Vagina (tissue), 2 donors: ENCODE measurements at regions not wholly inside any gene's neighbourhood (a gene's known extent, or its start where the extent isn't known, plus 50 kb on each side); places are given as distances from the start of the nearest gene placed in this dataset.
"Not testable (repeated sequence)": the region's sequence is repeated elsewhere in the genome, so short reads cannot be mapped to it uniquely, and the experiment has no call there.

Source experiments
- DNase-seq, 2 donors: peaks; one replicate each; pipeline ENCODE4 v3.0.0-alpha.2; 2017; ENCODE audit errors: extremely low spot score in 2 of 2
- H3K27ac ChIP-seq: fragments of 200-600 bp; sonication (generic); one replicate; pipeline ENCODE4 v1.5.1; 2019
- H3K27me3 ChIP-seq: fragments of 200-600 bp; sonication (generic); one replicate; pipeline ENCODE4 v1.5.1; 2019
- H3K36me3 ChIP-seq, 2 donors: fragments of 200-600 bp; sonication (generic); one replicate each; pipeline ENCODE4 v1.5.1; 2017 to 2019
- H3K4me1 ChIP-seq: fragments of 200-600 bp; sonication (generic); one replicate; pipeline ENCODE4 v1.5.1; 2019
- H3K4me3 ChIP-seq, 2 donors: fragments of 200-600 bp; sonication (generic); 1 replicate in 1 of 2; 2 replicates in 1 of 2; pipeline ENCODE4 v1.5.1; 2016 to 2019
- H3K9me3 ChIP-seq: fragments of 200-600 bp; sonication (generic); one replicate; pipeline ENCODE4 v1.5.1; 2019
- POLR2A ChIP-seq, 2 donors: fragments of 450-650 bp; IDR thresholded peaks; one replicate each; pipeline ENCODE4 v1.6.1; 2017; ENCODE audit warnings: antibody characterized with exemption in 2 of 2, mild to moderate bottlenecking in 2 of 2, moderate library complexity in 2 of 2
- POLR2AphosphoS5 ChIP-seq, 2 donors: sonication (generic); formaldehyde crosslinking; IDR thresholded peaks; one replicate each; pipeline ENCODE4 v1.9.0; 2017; ENCODE audit warnings: antibody characterized with exemption in 2 of 2, mild to moderate bottlenecking in 2 of 2, low read depth in 1 of 2; ENCODE audit not compliant: insufficient read depth in 1 of 2
- intact Hi-C: fragments of 100-400 bp; cut with DNase I; formaldehyde crosslinking; loops from one replicate; pipeline ENCODE4 v1.15.1; 2023
- TF ChIP-seq, protein P1 (sequence below), 3 experiments: fragments of 450-650 bp in 2 of 3; fragments of 200-600 bp in 1 of 3; sonication (generic) in 1 of 3; IDR thresholded peaks; one replicate each; pipeline ENCODE4 v1.5.1; 2017 to 2019; ENCODE audit warnings: antibody characterized with exemption in 3 of 3, mild to moderate bottlenecking in 2 of 3, moderate library complexity in 2 of 3

DNA sequence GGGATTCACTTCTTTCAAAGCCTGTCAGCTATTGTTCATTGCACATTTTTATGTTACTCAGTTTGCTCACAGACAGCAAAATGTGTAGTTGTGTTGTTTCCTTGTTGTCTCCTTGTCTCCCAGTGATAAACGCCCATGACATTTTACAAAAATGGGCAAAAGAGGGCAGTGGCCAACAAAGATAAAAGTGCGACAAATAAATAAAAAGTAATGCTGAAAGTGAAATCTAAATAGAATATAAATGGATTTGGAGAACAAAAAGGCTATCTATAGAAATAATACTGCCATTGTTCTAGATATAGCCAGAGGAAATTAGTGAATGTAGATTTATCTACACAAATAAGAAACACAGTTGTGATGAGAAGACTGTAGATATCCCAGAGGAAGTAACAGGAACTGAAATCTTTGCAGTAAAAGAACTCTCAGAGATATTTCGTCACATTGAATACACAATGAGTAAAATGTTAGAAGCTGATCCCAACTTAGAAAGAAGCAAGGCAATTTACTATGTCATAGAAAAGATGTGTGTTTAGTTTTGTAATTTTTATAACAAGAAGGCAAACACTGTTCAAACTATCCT lies 1186.2 kb upstream of the FAM98A start:
- DNase-seq = no peak
- TF ChIP-seq POLR2AphosphoS5 (IDR thresholded peaks at IDR 0.05; ENCODE audit: insufficient read depth in 1 of 2, low read depth in 1 of 2) (no peak), POLR2A (IDR thresholded peaks at IDR 0.05) (no peak)
- TF ChIP-seq, protein P1, sequence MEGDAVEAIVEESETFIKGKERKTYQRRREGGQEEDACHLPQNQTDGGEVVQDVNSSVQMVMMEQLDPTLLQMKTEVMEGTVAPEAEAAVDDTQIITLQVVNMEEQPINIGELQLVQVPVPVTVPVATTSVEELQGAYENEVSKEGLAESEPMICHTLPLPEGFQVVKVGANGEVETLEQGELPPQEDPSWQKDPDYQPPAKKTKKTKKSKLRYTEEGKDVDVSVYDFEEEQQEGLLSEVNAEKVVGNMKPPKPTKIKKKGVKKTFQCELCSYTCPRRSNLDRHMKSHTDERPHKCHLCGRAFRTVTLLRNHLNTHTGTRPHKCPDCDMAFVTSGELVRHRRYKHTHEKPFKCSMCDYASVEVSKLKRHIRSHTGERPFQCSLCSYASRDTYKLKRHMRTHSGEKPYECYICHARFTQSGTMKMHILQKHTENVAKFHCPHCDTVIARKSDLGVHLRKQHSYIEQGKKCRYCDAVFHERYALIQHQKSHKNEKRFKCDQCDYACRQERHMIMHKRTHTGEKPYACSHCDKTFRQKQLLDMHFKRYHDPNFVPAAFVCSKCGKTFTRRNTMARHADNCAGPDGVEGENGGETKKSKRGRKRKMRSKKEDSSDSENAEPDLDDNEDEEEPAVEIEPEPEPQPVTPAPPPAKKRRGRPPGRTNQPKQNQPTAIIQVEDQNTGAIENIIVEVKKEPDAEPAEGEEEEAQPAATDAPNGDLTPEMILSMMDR (IDR thresholded peaks at IDR 0.05) = no peak
- Histone ChIP-seq H3K27me3 (no peaks in the 10 kb centered on the region), H3K4me3 (no peak overlapping the region), H3K36me3 (no peaks in the 10 kb centered on the region), H3K27ac (no peak overlapping the region), H3K4me1 (no peaks in the 10 kb centered on the region), H3K9me3 (no peaks in the 10 kb centered on the region)
- intact Hi-C loops = no loop called here

- TF ChIP-seq POLR2A (IDR thresholded peaks at IDR 0.05) (no peak), POLR2AphosphoS5 (IDR thresholded peaks at IDR 0.05; ENCODE audit: insufficient read depth in 1 of 2, low read depth in 1 of 2) (no peak)
- TF ChIP-seq, protein P1 (IDR thresholded peaks at IDR 0.05) = no peak
- no peaks in the 10 kb centered on the region for H3K36me3 ChIP-seq
- H3K27me3 ChIP-seq = no peaks in the 10 kb centered on the region
- intact Hi-C loops = no loop called here
- H3K27ac ChIP-seq = no peak overlapping the region
- DNase-seq = no peak
- H3K4me3 ChIP-seq = no peak overlapping the region
- H3K9me3 ChIP-seq = no peaks in the 10 kb centered on the region
- no peaks in the 10 kb centered on the region for H3K4me1 ChIP-seq
Measured at GRCh38 chr2:34784701-34785100, 1185.6 kb upstream of the FAM98A start.

- not testable (repeated sequence) for H3K27ac ChIP-seq
Measured at GRCh38 chr2:34750742-34751141, 1151.6 kb upstream of the FAM98A start.

DNA sequence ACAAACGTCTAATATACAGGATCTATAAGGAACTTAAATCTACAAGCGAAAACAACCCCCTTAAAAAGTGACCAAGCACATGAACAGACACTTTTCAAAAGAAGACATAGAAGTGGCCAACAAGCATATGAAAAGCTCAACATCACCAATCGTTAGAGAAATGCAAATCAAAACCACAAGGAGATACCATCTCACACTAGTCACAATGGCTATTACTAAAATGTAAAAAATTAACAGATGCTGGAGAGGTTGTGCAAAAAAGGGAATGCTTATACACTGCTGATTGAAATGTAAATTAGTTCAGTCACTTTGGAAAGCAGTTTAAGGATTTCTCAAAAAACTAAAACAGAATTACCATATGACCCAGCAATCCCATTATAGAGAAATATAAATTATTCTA lies 1148.5 kb upstream of the FAM98A start:
- H3K36me3 ChIP-seq = no peaks in the 10 kb centered on the region
- no peak for DNase-seq
- H3K27me3 ChIP-seq = no peaks in the 10 kb centered on the region
- no peak overlapping the region for H3K27ac ChIP-seq
- intact Hi-C loops = no loop called here
- no peak overlapping the region for H3K4me3 ChIP-seq
- H3K4me1 ChIP-seq = no peaks in the 10 kb centered on the region
- no peak for TF ChIP-seq POLR2AphosphoS5 (IDR thresholded peaks at IDR 0.05; ENCODE audit: insufficient read depth in 1 of 2, low read depth in 1 of 2)
- TF ChIP-seq, protein P1 (IDR thresholded peaks at IDR 0.05) = no peak
- H3K9me3 ChIP-seq = no peaks in the 10 kb centered on the region

More at GRCh38 chr2:34750742-34751141, 1151.6 kb upstream of the FAM98A start:
- H3K9me3 ChIP-seq, H3K27me3 ChIP-seq, H3K36me3 ChIP-seq, H3K4me1 ChIP-seq, DNase-seq, H3K4me3 ChIP-seq, intact Hi-C loops: not testable (repeated sequence)

- Histone ChIP-seq H3K9me3 (no peaks in the 10 kb centered on the region), H3K36me3 (no peaks in the 10 kb centered on the region), H3K4me1 (no peaks in the 10 kb centered on the region), H3K27me3 (no peaks in the 10 kb centered on the region), H3K27ac (no peak overlapping the region), H3K4me3 (no peak overlapping the region)
- TF ChIP-seq POLR2A (IDR thresholded peaks at IDR 0.05) = no peak
- no peak for TF ChIP-seq POLR2AphosphoS5 (IDR thresholded peaks at IDR 0.05; ENCODE audit: insufficient read depth in 1 of 2, low read depth in 1 of 2)
- TF ChIP-seq, protein P1 (IDR thresholded peaks at IDR 0.05) = no peak
- DNase-seq = no peak
- intact Hi-C loops = no loop called here
Measured at GRCh38 chr2:34738691-34739090, 1139.6 kb upstream of the FAM98A start.
